GM12864 (cell line): ENCODE measurements at regions not wholly inside any gene's neighbourhood (a gene's known extent, or its start where the extent isn't known, plus 50 kb on each side); places are given as distances from the start of the nearest gene placed in this dataset.

Source experiments
- DNase-seq: peaks from one replicate; pipeline ENCODE4 v3.0.0-alpha.2; 2011; ENCODE audit warnings: low read depth
- H3K4me3 ChIP-seq: 2 replicates; pipeline ENCODE4 v1.5.1; 2011; ENCODE audit warnings: mild to moderate bottlenecking, low read depth, low read length, control low read depth
- CTCF ChIP-seq: IDR thresholded peaks from 2 replicates; pipeline ENCODE4 v1.5.1; 2011; ENCODE audit warnings: low read depth, mild to moderate bottlenecking, moderate library complexity, low read length, control low read depth, inconsistent platforms; ENCODE audit errors: missing control alignments

GRCh38 chr17:77718669-77718961 lies 239.9 kb upstream of the TNRC6C start:
- no peak overlapping the region for H3K4me3 ChIP-seq
- no peak for DNase-seq
- no peak for TF ChIP-seq CTCF

GRCh38 chr17:77719806-77720205 lies 238.7 kb upstream of the TNRC6C start:
- DNase-seq: no peak
- H3K4me3 ChIP-seq: no peak overlapping the region
- TF ChIP-seq CTCF: no peak

GRCh38 chr17:77720946-77721845 lies 237.3 kb upstream of the TNRC6C start:
- TF ChIP-seq CTCF: no peak
- H3K4me3 ChIP-seq: no peak overlapping the region
- no peak for DNase-seq

- H3K4me3 ChIP-seq: no peak overlapping the region
- no peak for DNase-seq
- no peak for TF ChIP-seq CTCF
Observed at GRCh38 chr17:77721846-77722160, 236.7 kb upstream of the TNRC6C start.

GRCh38 chr17:77722366-77722765 lies 236.1 kb upstream of the TNRC6C start:
- no peak for DNase-seq
- TF ChIP-seq CTCF: no peak
- no peak overlapping the region for H3K4me3 ChIP-seq

GRCh38 chr17:77723071-77723908 lies 235.2 kb upstream of the TNRC6C start:
- no peak for DNase-seq
- no peak overlapping the region for H3K4me3 ChIP-seq
- no peak for TF ChIP-seq CTCF
